ENCODE measurements at regions not wholly inside any gene's neighbourhood (a gene's known extent, or its start where the extent isn't known, plus 50 kb on each side); places are given as distances from the start of the nearest gene placed in this dataset.

DNA sequence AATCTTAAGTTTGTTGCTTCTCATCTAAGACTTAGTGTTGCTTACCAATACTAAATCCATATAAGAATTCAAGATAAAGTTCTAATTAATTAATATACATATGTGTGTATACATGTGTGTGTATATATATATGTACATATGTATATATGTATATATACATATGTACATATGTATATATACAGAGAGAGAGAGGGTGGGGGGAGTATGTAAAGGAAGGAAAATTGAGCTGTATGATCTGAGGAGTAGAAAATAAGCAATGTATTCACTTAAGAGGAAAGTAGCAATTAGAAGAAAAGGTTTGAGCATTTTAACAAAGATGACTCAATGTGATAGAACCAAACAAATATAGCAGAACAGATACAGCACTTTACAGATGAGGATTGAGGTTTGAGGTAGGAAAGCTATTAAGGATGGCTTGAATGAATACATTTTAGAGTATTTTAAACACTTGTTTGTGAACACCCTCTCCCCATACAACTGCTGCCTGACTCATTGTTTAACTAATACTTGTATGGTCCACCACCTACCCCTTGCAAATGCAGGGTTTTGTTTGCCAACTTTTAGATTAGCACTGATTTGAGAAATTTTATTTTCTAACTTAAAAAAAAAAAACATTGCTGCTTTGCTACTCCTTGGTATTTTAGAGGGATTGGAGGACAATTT lies 681.1 kb upstream of the CADM2 start:
- TF ChIP-seq, protein P1, sequence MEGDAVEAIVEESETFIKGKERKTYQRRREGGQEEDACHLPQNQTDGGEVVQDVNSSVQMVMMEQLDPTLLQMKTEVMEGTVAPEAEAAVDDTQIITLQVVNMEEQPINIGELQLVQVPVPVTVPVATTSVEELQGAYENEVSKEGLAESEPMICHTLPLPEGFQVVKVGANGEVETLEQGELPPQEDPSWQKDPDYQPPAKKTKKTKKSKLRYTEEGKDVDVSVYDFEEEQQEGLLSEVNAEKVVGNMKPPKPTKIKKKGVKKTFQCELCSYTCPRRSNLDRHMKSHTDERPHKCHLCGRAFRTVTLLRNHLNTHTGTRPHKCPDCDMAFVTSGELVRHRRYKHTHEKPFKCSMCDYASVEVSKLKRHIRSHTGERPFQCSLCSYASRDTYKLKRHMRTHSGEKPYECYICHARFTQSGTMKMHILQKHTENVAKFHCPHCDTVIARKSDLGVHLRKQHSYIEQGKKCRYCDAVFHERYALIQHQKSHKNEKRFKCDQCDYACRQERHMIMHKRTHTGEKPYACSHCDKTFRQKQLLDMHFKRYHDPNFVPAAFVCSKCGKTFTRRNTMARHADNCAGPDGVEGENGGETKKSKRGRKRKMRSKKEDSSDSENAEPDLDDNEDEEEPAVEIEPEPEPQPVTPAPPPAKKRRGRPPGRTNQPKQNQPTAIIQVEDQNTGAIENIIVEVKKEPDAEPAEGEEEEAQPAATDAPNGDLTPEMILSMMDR (conservative IDR thresholded peaks at IDR 0.05 in 1 of 2, IDR thresholded peaks at IDR 0.05 in 1 of 2; ENCODE audit: low read depth in 1 of 2, low read length in 2 of 2) = no peak
- TF ChIP-seq EZH2 (IDR thresholded peaks at IDR 0.05; ENCODE audit: low read length, missing control alignments) = no peak

Data from fibroblast of lung (primary cell).